HL-60 (cell line): ENCODE measurements at regions not wholly inside any gene's neighbourhood (a gene's known extent, or its start where the extent isn't known, plus 50 kb on each side); places are given as distances from the start of the nearest gene placed in this dataset.

Experiments used
- GABPA ChIP-seq: IDR thresholded peaks from 2 replicates; pipeline ENCODE4 v1.6.1; 2012; ENCODE audit warnings: low read depth
- POLR2AphosphoS5 ChIP-seq: IDR thresholded peaks from 2 replicates; pipeline ENCODE4 v1.6.1; 2012; ENCODE audit warnings: low read depth
- TF ChIP-seq, protein P1 (sequence below): IDR thresholded peaks from one replicate; pipeline ENCODE4 v1.5.1; 2011; ENCODE audit warnings: low read length, control low read depth, inconsistent platforms; ENCODE audit not compliant: insufficient read depth
- TF ChIP-seq, protein P2 (sequence below): IDR thresholded peaks from 2 replicates; pipeline ENCODE4 v1.6.1; 2012; ENCODE audit warnings: low read depth; ENCODE audit not compliant: insufficient replicate concordance

DNA sequence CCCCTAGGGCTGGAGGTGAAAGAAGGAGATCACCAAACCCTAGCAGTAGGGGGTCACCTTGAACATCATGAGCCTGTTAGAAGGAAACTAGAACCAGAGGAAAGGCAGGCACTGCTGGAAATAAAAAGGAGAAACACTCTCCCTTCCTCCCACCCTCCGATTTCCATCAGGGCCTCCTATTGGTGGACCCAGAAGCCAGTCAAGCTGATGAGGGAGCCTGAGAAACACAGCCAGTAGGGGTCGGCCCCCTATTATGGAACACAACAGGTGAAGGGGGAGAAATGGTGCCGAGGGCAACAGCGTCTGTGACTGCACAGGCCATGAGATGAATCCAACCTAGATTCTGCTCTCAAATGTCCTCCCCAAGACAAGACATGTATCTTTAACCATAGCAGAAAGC, 156.1 kb upstream of the LRFN2 start:
- TF ChIP-seq, protein P1, sequence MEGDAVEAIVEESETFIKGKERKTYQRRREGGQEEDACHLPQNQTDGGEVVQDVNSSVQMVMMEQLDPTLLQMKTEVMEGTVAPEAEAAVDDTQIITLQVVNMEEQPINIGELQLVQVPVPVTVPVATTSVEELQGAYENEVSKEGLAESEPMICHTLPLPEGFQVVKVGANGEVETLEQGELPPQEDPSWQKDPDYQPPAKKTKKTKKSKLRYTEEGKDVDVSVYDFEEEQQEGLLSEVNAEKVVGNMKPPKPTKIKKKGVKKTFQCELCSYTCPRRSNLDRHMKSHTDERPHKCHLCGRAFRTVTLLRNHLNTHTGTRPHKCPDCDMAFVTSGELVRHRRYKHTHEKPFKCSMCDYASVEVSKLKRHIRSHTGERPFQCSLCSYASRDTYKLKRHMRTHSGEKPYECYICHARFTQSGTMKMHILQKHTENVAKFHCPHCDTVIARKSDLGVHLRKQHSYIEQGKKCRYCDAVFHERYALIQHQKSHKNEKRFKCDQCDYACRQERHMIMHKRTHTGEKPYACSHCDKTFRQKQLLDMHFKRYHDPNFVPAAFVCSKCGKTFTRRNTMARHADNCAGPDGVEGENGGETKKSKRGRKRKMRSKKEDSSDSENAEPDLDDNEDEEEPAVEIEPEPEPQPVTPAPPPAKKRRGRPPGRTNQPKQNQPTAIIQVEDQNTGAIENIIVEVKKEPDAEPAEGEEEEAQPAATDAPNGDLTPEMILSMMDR = no peak
- TF ChIP-seq POLR2AphosphoS5 (no peak), GABPA (no peak)
- TF ChIP-seq, protein P2, sequence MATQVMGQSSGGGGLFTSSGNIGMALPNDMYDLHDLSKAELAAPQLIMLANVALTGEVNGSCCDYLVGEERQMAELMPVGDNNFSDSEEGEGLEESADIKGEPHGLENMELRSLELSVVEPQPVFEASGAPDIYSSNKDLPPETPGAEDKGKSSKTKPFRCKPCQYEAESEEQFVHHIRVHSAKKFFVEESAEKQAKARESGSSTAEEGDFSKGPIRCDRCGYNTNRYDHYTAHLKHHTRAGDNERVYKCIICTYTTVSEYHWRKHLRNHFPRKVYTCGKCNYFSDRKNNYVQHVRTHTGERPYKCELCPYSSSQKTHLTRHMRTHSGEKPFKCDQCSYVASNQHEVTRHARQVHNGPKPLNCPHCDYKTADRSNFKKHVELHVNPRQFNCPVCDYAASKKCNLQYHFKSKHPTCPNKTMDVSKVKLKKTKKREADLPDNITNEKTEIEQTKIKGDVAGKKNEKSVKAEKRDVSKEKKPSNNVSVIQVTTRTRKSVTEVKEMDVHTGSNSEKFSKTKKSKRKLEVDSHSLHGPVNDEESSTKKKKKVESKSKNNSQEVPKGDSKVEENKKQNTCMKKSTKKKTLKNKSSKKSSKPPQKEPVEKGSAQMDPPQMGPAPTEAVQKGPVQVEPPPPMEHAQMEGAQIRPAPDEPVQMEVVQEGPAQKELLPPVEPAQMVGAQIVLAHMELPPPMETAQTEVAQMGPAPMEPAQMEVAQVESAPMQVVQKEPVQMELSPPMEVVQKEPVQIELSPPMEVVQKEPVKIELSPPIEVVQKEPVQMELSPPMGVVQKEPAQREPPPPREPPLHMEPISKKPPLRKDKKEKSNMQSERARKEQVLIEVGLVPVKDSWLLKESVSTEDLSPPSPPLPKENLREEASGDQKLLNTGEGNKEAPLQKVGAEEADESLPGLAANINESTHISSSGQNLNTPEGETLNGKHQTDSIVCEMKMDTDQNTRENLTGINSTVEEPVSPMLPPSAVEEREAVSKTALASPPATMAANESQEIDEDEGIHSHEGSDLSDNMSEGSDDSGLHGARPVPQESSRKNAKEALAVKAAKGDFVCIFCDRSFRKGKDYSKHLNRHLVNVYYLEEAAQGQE = no peak
